ENCODE measurements at regions not wholly inside any gene's neighbourhood (a gene's known extent, or its start where the extent isn't known, plus 50 kb on each side); places are given as distances from the start of the nearest gene placed in this dataset.

DNA sequence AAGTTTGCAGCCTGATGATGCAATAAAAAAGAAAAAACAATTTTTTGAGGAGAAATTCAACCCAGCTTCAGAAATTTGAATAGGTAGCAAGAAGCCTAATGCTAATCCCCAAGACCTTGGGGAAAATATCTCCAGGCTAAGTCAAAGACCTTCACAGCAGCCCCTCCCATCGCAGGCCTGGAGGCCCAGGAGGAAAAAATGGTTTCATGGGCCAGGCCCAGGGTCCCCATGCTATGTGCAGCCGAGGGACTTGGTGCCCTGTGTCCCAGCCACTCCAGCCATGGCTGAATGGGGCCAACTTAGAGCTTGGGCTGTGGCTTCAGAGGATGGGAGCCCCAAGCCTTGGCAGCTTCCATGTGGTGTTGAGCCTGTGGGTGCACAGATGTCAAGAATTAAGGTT is 210.3 kb downstream of the SUCLA2 start:
- H3K36me3 ChIP-seq, result no peaks in the 10 kb centered on the region
- no peak overlapping the region for H3K4me3 ChIP-seq
- no peak overlapping the region for H3K27ac ChIP-seq
- no peak for DNase-seq
- H3K27me3 ChIP-seq, result no peaks in the 10 kb centered on the region
- H3K9me3 ChIP-seq, result peaks cover 0 to 13% (median 0%) of the 10 kb centered on the region in 12 donors
- no peak for ATAC-seq
- WGBS, 4 donors, result 50 to 71% (median 66%) methylated on average over 1 to 2 of the region's 2 CpGs
- intact Hi-C loops (cut with DNase I), result no loop called here
- TF ChIP-seq POLR2A (IDR thresholded peaks at IDR 0.05), result no peak
- TF ChIP-seq, protein P1, sequence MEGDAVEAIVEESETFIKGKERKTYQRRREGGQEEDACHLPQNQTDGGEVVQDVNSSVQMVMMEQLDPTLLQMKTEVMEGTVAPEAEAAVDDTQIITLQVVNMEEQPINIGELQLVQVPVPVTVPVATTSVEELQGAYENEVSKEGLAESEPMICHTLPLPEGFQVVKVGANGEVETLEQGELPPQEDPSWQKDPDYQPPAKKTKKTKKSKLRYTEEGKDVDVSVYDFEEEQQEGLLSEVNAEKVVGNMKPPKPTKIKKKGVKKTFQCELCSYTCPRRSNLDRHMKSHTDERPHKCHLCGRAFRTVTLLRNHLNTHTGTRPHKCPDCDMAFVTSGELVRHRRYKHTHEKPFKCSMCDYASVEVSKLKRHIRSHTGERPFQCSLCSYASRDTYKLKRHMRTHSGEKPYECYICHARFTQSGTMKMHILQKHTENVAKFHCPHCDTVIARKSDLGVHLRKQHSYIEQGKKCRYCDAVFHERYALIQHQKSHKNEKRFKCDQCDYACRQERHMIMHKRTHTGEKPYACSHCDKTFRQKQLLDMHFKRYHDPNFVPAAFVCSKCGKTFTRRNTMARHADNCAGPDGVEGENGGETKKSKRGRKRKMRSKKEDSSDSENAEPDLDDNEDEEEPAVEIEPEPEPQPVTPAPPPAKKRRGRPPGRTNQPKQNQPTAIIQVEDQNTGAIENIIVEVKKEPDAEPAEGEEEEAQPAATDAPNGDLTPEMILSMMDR (IDR thresholded peaks at IDR 0.05), result no peak
- no peaks in the 10 kb centered on the region for H3K4me1 ChIP-seq

DNA sequence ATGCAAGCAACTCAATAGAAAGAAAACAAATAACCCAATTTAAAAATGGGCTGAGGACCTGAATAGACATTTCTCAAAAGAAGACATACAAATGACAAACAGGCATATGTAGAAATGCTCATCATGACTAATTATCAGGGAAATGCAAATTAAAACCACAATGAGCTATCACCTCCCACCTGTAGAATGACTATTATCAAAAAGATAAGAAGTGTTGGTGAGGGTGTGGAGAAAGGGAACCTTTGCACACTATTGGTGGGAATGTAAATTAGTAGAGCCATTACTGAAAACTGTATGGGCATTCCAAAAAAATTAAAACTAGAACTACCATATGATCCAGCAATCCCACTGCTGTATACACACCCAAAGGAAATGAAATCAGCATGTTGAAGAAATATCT is 212.2 kb downstream of the SUCLA2 start:
- no peaks in the 10 kb centered on the region for H3K4me1 ChIP-seq
- H3K27me3 ChIP-seq, result no peaks in the 10 kb centered on the region
- no peak overlapping the region for H3K27ac ChIP-seq
- intact Hi-C loops (cut with DNase I), result no loop called here
- DNase-seq (no peak), ATAC-seq (no peak)
- TF ChIP-seq POLR2A (IDR thresholded peaks at IDR 0.05), result no peak
- TF ChIP-seq, protein P1 (IDR thresholded peaks at IDR 0.05), result no peak
- peaks cover 0 to 13% (median 0%) of the 10 kb centered on the region in 12 donors for H3K9me3 ChIP-seq
- no peaks in the 10 kb centered on the region for H3K36me3 ChIP-seq
- no peak overlapping the region for H3K4me3 ChIP-seq

DNA sequence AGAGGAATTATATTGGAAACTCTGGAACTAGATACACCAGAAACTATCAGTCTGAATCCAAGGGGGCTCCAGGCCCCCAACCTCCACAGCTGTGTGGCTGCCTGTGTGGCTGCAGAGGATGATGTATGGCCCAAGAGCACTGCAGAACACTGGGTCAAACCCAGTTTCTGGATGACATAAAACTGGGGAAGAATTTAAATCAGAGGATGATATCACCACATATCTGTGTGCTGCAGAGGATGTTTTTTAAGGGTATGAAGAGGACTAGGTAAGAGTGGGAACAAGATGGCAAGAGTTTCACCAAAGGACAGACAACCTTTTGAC is 226.4 kb downstream of the SUCLA2 start:
- Histone ChIP-seq H3K9me3 (peaks cover 0 to 20% (median under 1%) of the 10 kb centered on the region in 12 donors), H3K27ac (no peak overlapping the region), H3K4me1 (no peaks in the 10 kb centered on the region), H3K36me3 (no peaks in the 10 kb centered on the region), H3K27me3 (no peaks in the 10 kb centered on the region), H3K4me3 (no peak overlapping the region)
- ATAC-seq (no peak), DNase-seq (no peak)
- intact Hi-C loops (cut with DNase I), result loop anchor here (5.0 to 10.0 kb wide), 10 partner anchors 350 to 942 kb away; partner anchors contain the start of gene HTR2A (in 3 of the 10)
- TF ChIP-seq, protein P1 (IDR thresholded peaks at IDR 0.05), result no peak
- no peak for TF ChIP-seq POLR2A (IDR thresholded peaks at IDR 0.05)

DNA sequence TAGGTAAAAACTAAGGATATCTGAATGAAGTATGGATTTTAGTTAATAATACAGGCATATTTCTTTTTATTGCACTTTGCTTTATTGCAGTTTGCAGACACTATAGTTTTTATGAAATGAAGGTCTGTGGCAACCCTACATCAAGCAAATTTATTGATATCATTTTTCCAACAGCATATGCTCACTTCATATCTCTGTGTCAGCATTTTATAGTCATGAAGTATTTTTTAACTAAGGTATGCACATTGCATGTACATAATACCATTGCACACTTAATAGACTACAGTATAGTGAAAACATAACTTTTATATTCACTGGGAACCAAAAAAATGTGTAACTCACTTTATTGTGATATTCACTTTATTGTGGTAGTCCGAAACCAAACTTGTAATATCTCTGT is 236.3 kb downstream of the SUCLA2 start:
- 69 to 85% (median 74%) methylated on average over 1 of the region's 1 CpG for WGBS, 4 donors
- Histone ChIP-seq H3K27me3 (no peaks in the 10 kb centered on the region), H3K4me3 (no peak overlapping the region), H3K27ac (no peak overlapping the region), H3K36me3 (no peaks in the 10 kb centered on the region), H3K4me1 (no peaks in the 10 kb centered on the region), H3K9me3 (peaks cover 0 to 15% (median 0%) of the 10 kb centered on the region in 12 donors)
- no peak for ATAC-seq
- TF ChIP-seq, protein P1 (IDR thresholded peaks at IDR 0.05), result no peak
- no peak for TF ChIP-seq POLR2A (IDR thresholded peaks at IDR 0.05)
- DNase-seq, result no peak
- intact Hi-C loops (cut with DNase I), result no loop called here

All from heart left ventricle (tissue), 16 donors.